ENCODE measurements at regions not wholly inside any gene's neighbourhood (a gene's known extent, or its start where the extent isn't known, plus 50 kb on each side); places are given as distances from the start of the nearest gene placed in this dataset.

GRCh38 chr4:16337936-16338335 lies 111.7 kb upstream of the TAPT1 start:
- no peak for TF ChIP-seq EZH2 (IDR thresholded peaks at IDR 0.05; ENCODE audit: low read depth)
- TF ChIP-seq, protein P1, sequence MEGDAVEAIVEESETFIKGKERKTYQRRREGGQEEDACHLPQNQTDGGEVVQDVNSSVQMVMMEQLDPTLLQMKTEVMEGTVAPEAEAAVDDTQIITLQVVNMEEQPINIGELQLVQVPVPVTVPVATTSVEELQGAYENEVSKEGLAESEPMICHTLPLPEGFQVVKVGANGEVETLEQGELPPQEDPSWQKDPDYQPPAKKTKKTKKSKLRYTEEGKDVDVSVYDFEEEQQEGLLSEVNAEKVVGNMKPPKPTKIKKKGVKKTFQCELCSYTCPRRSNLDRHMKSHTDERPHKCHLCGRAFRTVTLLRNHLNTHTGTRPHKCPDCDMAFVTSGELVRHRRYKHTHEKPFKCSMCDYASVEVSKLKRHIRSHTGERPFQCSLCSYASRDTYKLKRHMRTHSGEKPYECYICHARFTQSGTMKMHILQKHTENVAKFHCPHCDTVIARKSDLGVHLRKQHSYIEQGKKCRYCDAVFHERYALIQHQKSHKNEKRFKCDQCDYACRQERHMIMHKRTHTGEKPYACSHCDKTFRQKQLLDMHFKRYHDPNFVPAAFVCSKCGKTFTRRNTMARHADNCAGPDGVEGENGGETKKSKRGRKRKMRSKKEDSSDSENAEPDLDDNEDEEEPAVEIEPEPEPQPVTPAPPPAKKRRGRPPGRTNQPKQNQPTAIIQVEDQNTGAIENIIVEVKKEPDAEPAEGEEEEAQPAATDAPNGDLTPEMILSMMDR (conservative IDR thresholded peaks at IDR 0.05), result no peak

Data from PC-9 (cell line).